ENCODE measurements at regions not wholly inside any gene's neighbourhood (a gene's known extent, or its start where the extent isn't known, plus 50 kb on each side); places are given as distances from the start of the nearest gene placed in this dataset.

GRCh38 chr2:212900715-212901114 is 250.7 kb downstream of the IKZF2 start:
- intact Hi-C loops (cut with DNase I; ENCODE audit: low total_unique reads): no loop called here
- Histone ChIP-seq H3K36me3 (no peaks in the 10 kb centered on the region), H3K4me3 (no peak overlapping the region), H3K27me3 (replicated peaks in 1 of 7) (no peaks in the 10 kb centered on the region), H3K27ac (no peak overlapping the region), H3K9me3 (no peaks in the 10 kb centered on the region), H3K4me1 (no peaks in the 10 kb centered on the region)
- 78 to 92% (median 83%) methylated on average over 1 of the region's 1 CpG for WGBS, 5 donors
- TF ChIP-seq POLR2A (IDR thresholded peaks at IDR 0.05): no peak
- no peak for TF ChIP-seq POLR2AphosphoS5 (IDR thresholded peaks at IDR 0.05)
- TF ChIP-seq CTCF (IDR thresholded peaks at IDR 0.05 in 8 of 11, conservative IDR thresholded peaks at IDR 0.05 in 3 of 11): no peak
- no peak for DNase-seq

- H3K4me3 ChIP-seq: no peak overlapping the region
- no peaks in the 10 kb centered on the region for H3K27me3 ChIP-seq (replicated peaks in 1 of 7)
- intact Hi-C loops (cut with DNase I; ENCODE audit: low total_unique reads): no loop called here
- no peak overlapping the region for H3K27ac ChIP-seq
- 91 to 95% (median 93%) methylated on average over 3 of the region's 3 CpGs for WGBS, 5 donors
- no peaks in the 10 kb centered on the region for H3K36me3 ChIP-seq
- H3K4me1 ChIP-seq: no peaks in the 10 kb centered on the region
- DNase-seq: no peak
- TF ChIP-seq CTCF (IDR thresholded peaks at IDR 0.05 in 8 of 11, conservative IDR thresholded peaks at IDR 0.05 in 3 of 11) (no peak), POLR2A (IDR thresholded peaks at IDR 0.05) (no peak), POLR2AphosphoS5 (IDR thresholded peaks at IDR 0.05) (no peak)
- H3K9me3 ChIP-seq: no peaks in the 10 kb centered on the region
These were observed 253.4 kb downstream of the IKZF2 start for GRCh38 chr2:212898011-212898410.

GRCh38 chr2:212897296-212897695 is 254.1 kb downstream of the IKZF2 start:
- DNase-seq: no peak
- WGBS, 5 donors: 75 to 89% (median 86%) methylated on average over 1 of the region's 1 CpG
- Histone ChIP-seq H3K9me3 (no peaks in the 10 kb centered on the region), H3K27me3 (replicated peaks in 1 of 7) (no peaks in the 10 kb centered on the region), H3K4me1 (no peaks in the 10 kb centered on the region), H3K4me3 (no peak overlapping the region), H3K36me3 (no peaks in the 10 kb centered on the region), H3K27ac (no peak overlapping the region)
- TF ChIP-seq POLR2A (IDR thresholded peaks at IDR 0.05) (no peak), POLR2AphosphoS5 (IDR thresholded peaks at IDR 0.05) (no peak), CTCF (IDR thresholded peaks at IDR 0.05 in 8 of 11, conservative IDR thresholded peaks at IDR 0.05 in 3 of 11) (no peak)
- intact Hi-C loops (cut with DNase I; ENCODE audit: low total_unique reads): no loop called here

- H3K27ac ChIP-seq: no peak overlapping the region
- DNase-seq: no peak
- no peak overlapping the region for H3K4me3 ChIP-seq
- 73 to 86% (median 83%) methylated on average over 1 of the region's 1 CpG for WGBS, 5 donors
- H3K4me1 ChIP-seq: no peaks in the 10 kb centered on the region
- H3K9me3 ChIP-seq: no peaks in the 10 kb centered on the region
- intact Hi-C loops (cut with DNase I; ENCODE audit: low total_unique reads): no loop called here
- no peaks in the 10 kb centered on the region for H3K36me3 ChIP-seq
- H3K27me3 ChIP-seq (replicated peaks in 1 of 7): no peaks in the 10 kb centered on the region
- TF ChIP-seq CTCF (IDR thresholded peaks at IDR 0.05 in 8 of 11, conservative IDR thresholded peaks at IDR 0.05 in 3 of 11) (no peak), POLR2AphosphoS5 (IDR thresholded peaks at IDR 0.05) (no peak), POLR2A (IDR thresholded peaks at IDR 0.05) (no peak)
These were observed 257.4 kb downstream of the IKZF2 start for GRCh38 chr2:212894026-212894425.

Data from spleen (tissue), 11 donors.